HCT116 (cell line): ENCODE measurements at regions not wholly inside any gene's neighbourhood (a gene's known extent, or its start where the extent isn't known, plus 50 kb on each side); places are given as distances from the start of the nearest gene placed in this dataset.

Experiments
- ATAC-seq: fragments of 200-7000 bp; cut with Tn5 transposase; 2 replicates; pipeline ENCODE4 v1.9.1; 2020; ENCODE audit warnings: mild to moderate bottlenecking, moderate library complexity
- BruUV-seq: library from RNA; stranded (reverse); fragments of 400-500 nt; replicated peaks from 2 replicates; lab custom pipeline; 2021; lab: Mats Ljungman, UMichigan
- CTCF ChIA-PET: fragments of 300-600 bp; sonication (Branson Sonifier 250); formaldehyde crosslinking; loops from one replicate; lab custom pipeline; 2021; ENCODE audit warnings: antibody characterized with exemption; lab: Charles Lee
- POLR2A ChIA-PET: fragments of 300-600, 350-600 bp; sonication (Branson Sonifier 250); formaldehyde crosslinking; loops from one replicate; lab custom pipeline; 2021; ENCODE audit warnings: antibody characterized with exemption; lab: Charles Lee
- RAD21 ChIA-PET, 2 experiments: fragments of 300-600 bp; sonication (Branson Sonifier 250); formaldehyde crosslinking; loops; one replicate each; lab custom pipeline; 2023; ENCODE audit warnings: low total read pairs in 2 of 2; ENCODE audit not compliant: uncharacterized antibody in 2 of 2, unreplicated experiment in 2 of 2, low non-redundant PET in 1 of 2; lab: Charles Lee
- DNase-seq: peaks from one replicate; pipeline ENCODE4 v3.0.0-alpha.2; 2010; ENCODE audit warnings: low read depth, low spot score
- H2AFZ ChIP-seq: fragments of 200-600 bp; shearing (Covaris generic), sonication (generic); 2 replicates; pipeline ENCODE4 v1.6.1; 2017; ENCODE audit warnings: low read depth, mixed run types, mixed read lengths, antibody characterized with exemption, low read length; ENCODE audit not compliant: poor library complexity, severe bottlenecking
- H3K27ac ChIP-seq: 2 replicates; pipeline ENCODE4 v1.5.1; 2012; ENCODE audit warnings: low read depth, low read length
- H3K27me3 ChIP-seq: fragments of 200-600 bp; sonication (generic); 2 replicates; pipeline ENCODE4 v1.6.1; 2016; ENCODE audit warnings: mixed run types, low read length, mixed read lengths; ENCODE audit not compliant: insufficient read depth
- H3K36me3 ChIP-seq, 2 experiments: fragments of 200-500 bp in 1 of 2; fragments of 200-600 bp in 1 of 2; sonication (Bioruptor generic) in 1 of 2; sonication (generic) in 1 of 2; 2 replicates each; pipeline versions ENCODE4 v1.5.1 to v1.6.1; 2014 to 2016; ENCODE audit warnings: low read length in 2 of 2, inconsistent platforms in 1 of 2, mixed read lengths in 1 of 2, mixed run types in 1 of 2; ENCODE audit not compliant: insufficient read depth in 2 of 2, control insufficient read depth in 1 of 2
- H3K4me1 ChIP-seq, 2 experiments: fragments of 200-600 bp in 1 of 2; sonication (generic) in 1 of 2; 2 replicates each; pipeline versions ENCODE4 v1.5.1 to v1.6.1; 2012 to 2017; ENCODE audit warnings: low read length in 2 of 2, inconsistent platforms in 1 of 2, mild to moderate bottlenecking in 1 of 2, mixed read lengths in 1 of 2, mixed run types in 1 of 2, moderate library complexity in 1 of 2; ENCODE audit not compliant: insufficient read depth in 2 of 2, control insufficient read depth in 1 of 2
- H3K4me2 ChIP-seq: fragments of 200-600 bp; sonication (generic); 2 replicates; pipeline ENCODE4 v1.6.1; 2017; ENCODE audit warnings: mixed run types, low read length, mixed read lengths
- H3K4me3 ChIP-seq, 2 experiments: fragments of 200-600 bp in 1 of 2; sonication (generic) in 1 of 2; replicated peaks in 1 of 2; 2 replicates each; pipeline ENCODE4 v1.5.1; 2011 to 2016; ENCODE audit warnings: low read length in 2 of 2, control low read depth in 1 of 2, low read depth in 1 of 2, mild to moderate bottlenecking in 1 of 2, mixed read lengths in 1 of 2, mixed run types in 1 of 2
- H3K79me2 ChIP-seq: fragments of 200-600 bp; sonication (generic); 2 replicates; pipeline ENCODE4 v1.6.1; 2017; ENCODE audit warnings: mild to moderate bottlenecking, mixed run types, low read length, moderate library complexity, mixed read lengths; ENCODE audit not compliant: insufficient read depth
- H3K9ac ChIP-seq: fragments of 200-600 bp; sonication (generic); 2 replicates; pipeline ENCODE4 v1.6.1; 2016; ENCODE audit warnings: low read length, mixed read lengths
- H3K9me2 ChIP-seq: fragments of 200-600 bp; sonication (generic), shearing (Covaris generic); 2 replicates; pipeline ENCODE4 v1.6.1; 2017; ENCODE audit warnings: mixed run types, mild to moderate bottlenecking, moderate library complexity; ENCODE audit not compliant: insufficient read depth
- H3K9me3 ChIP-seq, 2 experiments: fragments of 200-500 bp in 1 of 2; fragments of 200-600 bp in 1 of 2; sonication (Bioruptor generic) in 1 of 2; sonication (generic) in 1 of 2; 2 replicates each; pipeline ENCODE4 v1.6.1; 2014 to 2017; ENCODE audit warnings: low read length in 2 of 2, mixed read lengths in 2 of 2, inconsistent platforms in 1 of 2, low read depth in 1 of 2, mild to moderate bottlenecking in 1 of 2, mixed run types in 1 of 2, moderate library complexity in 1 of 2; ENCODE audit not compliant: control insufficient read depth in 1 of 2, insufficient read depth in 1 of 2
- H4K20me1 ChIP-seq: fragments of 200-600 bp; sonication (generic), shearing (Covaris generic); 2 replicates; pipeline ENCODE4 v1.6.1; 2017; ENCODE audit warnings: mixed run types, mild to moderate bottlenecking, moderate library complexity; ENCODE audit not compliant: insufficient read depth
- CBX3 ChIP-seq: IDR thresholded peaks from 2 replicates; pipeline ENCODE4 v1.6.1; 2012; ENCODE audit warnings: low read depth
- ELF1 ChIP-seq: IDR thresholded peaks from 2 replicates; pipeline ENCODE4 v1.6.1; 2012; ENCODE audit warnings: low read depth, borderline replicate concordance
- FOSL1 ChIP-seq: IDR thresholded peaks from 2 replicates; pipeline ENCODE4 v1.6.1; 2012; ENCODE audit warnings: low read depth
- POLR2A ChIP-seq: IDR thresholded peaks from 2 replicates; pipeline ENCODE4 v1.7.0; 2011; ENCODE audit warnings: borderline replicate concordance; ENCODE audit not compliant: insufficient read depth, insufficient read length; ENCODE audit errors: extremely low read depth
- POLR2AphosphoS5 ChIP-seq: IDR thresholded peaks from 2 replicates; pipeline ENCODE4 v1.6.1; 2011; ENCODE audit warnings: mild to moderate bottlenecking, low read depth, low read length, moderate library complexity
- RAD21 ChIP-seq: IDR thresholded peaks from 2 replicates; pipeline ENCODE4 v1.6.1; 2012; ENCODE audit warnings: low read depth, mild to moderate bottlenecking
- REST ChIP-seq: IDR thresholded peaks from 2 replicates; pipeline ENCODE4 v1.6.1; 2012; ENCODE audit warnings: low read depth
- ZNF274 ChIP-seq: fragments of 200-500 bp; sonication (Bioruptor generic); IDR thresholded peaks from 2 replicates; pipeline ENCODE4 v1.6.1; 2014; ENCODE audit warnings: mild to moderate bottlenecking, low read depth, low read length, inconsistent platforms
- intact Hi-C: fragments of 100-400 bp; cut with micrococcal nuclease; formaldehyde crosslinking; loops from 2 replicates; pipeline ENCODE4 v1.10.0; 2022
- TF ChIP-seq, protein P1 (sequence below): IDR thresholded peaks from 2 replicates; pipeline ENCODE4 v1.6.1; 2012
- TF ChIP-seq, protein P2 (sequence below): IDR thresholded peaks from 2 replicates; pipeline ENCODE4 v1.6.1; 2012

- no TSS peak for BruUV-seq
Observed at GRCh38 chr14:87628129-87628528, 364.9 kb downstream of the GALC start.

More at GRCh38 chr14:87628129-87628528, 364.9 kb downstream of the GALC start:
- POLR2A ChIA-PET, result no interaction called here
- Histone ChIP-seq H3K27me3 (no peaks in the 10 kb centered on the region), H3K4me2 (no peak overlapping the region), H3K9me2 (no peaks in the 10 kb centered on the region), H3K4me1 (no peaks in the 10 kb centered on the region), H3K4me3 (no peak overlapping the region), H2AFZ (no peak overlapping the region), H3K9ac (no peak overlapping the region), H3K79me2 (no peaks in the 10 kb centered on the region), H3K9me3 (peaks cover 0 to 16% of the 10 kb centered on the region in 2 experiments; a peak in 2 of 4 replicates), H3K36me3 (no peaks in the 10 kb centered on the region), H4K20me1 (no peaks in the 10 kb centered on the region), H3K27ac (no peak overlapping the region)
- no peak for DNase-seq
- CTCF ChIA-PET, result no interaction called here
- intact Hi-C loops, result no loop called here
- RAD21 ChIA-PET, result no interaction called here
- ATAC-seq, result no peak
- TF ChIP-seq ELF1 (no peak), POLR2A (no peak), REST (no peak), CBX3 (no peak), FOSL1 (no peak), RAD21 (no peak), POLR2AphosphoS5 (no peak), ZNF274 (no peak)
- TF ChIP-seq, protein P1, sequence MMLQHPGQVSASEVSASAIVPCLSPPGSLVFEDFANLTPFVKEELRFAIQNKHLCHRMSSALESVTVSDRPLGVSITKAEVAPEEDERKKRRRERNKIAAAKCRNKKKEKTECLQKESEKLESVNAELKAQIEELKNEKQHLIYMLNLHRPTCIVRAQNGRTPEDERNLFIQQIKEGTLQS, result no peak
- TF ChIP-seq, protein P2, sequence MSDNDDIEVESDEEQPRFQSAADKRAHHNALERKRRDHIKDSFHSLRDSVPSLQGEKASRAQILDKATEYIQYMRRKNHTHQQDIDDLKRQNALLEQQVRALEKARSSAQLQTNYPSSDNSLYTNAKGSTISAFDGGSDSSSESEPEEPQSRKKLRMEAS, result no peak
